ENCODE measurements at regions not wholly inside any gene's neighbourhood (a gene's known extent, or its start where the extent isn't known, plus 50 kb on each side); places are given as distances from the start of the nearest gene placed in this dataset.

- TF ChIP-seq, protein P1, sequence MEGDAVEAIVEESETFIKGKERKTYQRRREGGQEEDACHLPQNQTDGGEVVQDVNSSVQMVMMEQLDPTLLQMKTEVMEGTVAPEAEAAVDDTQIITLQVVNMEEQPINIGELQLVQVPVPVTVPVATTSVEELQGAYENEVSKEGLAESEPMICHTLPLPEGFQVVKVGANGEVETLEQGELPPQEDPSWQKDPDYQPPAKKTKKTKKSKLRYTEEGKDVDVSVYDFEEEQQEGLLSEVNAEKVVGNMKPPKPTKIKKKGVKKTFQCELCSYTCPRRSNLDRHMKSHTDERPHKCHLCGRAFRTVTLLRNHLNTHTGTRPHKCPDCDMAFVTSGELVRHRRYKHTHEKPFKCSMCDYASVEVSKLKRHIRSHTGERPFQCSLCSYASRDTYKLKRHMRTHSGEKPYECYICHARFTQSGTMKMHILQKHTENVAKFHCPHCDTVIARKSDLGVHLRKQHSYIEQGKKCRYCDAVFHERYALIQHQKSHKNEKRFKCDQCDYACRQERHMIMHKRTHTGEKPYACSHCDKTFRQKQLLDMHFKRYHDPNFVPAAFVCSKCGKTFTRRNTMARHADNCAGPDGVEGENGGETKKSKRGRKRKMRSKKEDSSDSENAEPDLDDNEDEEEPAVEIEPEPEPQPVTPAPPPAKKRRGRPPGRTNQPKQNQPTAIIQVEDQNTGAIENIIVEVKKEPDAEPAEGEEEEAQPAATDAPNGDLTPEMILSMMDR (IDR thresholded peaks at IDR 0.05; ENCODE audit: low read depth, low read length), result no peak
- H3K4me3 ChIP-seq (ENCODE audit: low read depth, low read length), result no peak overlapping the region
Observed at GRCh38 chr11:59271247-59271755, 58.6 kb upstream of the MPEG1 start.

GRCh38 chr11:59267736-59268475 is 55.2 kb upstream of the MPEG1 start:
- no peak overlapping the region for H3K4me3 ChIP-seq (ENCODE audit: low read depth, low read length)
- TF ChIP-seq, protein P1 (IDR thresholded peaks at IDR 0.05; ENCODE audit: low read depth, low read length), result no peak

- TF ChIP-seq, protein P1 (IDR thresholded peaks at IDR 0.05; ENCODE audit: low read depth, low read length), result no peak
- H3K4me3 ChIP-seq (ENCODE audit: low read depth, low read length), result no peak overlapping the region
Observed at GRCh38 chr11:59267196-59267595, 54.5 kb upstream of the MPEG1 start.

DNA sequence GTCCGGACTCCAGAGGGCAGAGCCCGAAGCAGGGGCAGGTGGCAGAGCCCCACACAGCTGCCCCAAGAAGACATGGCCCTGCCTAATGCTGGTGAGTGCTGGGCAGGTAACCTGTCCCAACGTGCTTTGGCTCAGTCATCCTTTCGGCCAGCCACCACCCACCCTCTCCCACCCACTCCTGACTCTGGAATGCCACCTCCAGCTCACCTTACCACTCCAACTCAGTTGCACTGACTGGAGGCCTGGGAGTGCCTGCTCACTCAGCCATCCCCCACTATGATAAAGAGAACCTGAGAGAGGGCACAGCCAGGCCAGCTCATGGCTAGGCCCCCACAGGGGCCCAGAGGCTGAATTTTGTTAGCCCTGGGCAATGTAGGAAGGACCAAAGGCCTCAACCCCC is 53.8 kb upstream of the MPEG1 start:
- TF ChIP-seq, protein P1 (IDR thresholded peaks at IDR 0.05; ENCODE audit: low read depth, low read length), result no peak
- H3K4me3 ChIP-seq (ENCODE audit: low read depth, low read length), result no peak overlapping the region

DNA sequence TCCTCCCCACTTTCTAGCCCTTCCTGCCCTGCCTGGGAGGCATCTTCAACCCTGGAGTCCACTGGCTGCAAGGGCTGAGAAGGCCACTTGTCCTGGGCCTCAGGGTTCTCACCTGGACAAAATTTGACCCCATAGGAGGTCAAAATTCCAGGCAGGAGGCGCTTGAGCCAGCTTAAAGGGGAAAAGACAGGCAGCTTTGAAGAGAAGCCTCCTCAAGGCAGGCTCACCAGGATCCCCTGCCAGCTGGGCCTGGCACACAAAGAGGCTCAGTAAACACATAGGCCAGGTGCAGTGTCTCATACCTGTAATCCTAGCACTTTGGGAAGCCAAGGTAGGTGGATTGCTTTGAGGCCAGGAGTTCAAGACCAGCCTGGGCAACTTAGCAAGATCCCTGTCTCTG is 53.0 kb upstream of the MPEG1 start:
- TF ChIP-seq, protein P1 (IDR thresholded peaks at IDR 0.05; ENCODE audit: low read depth, low read length), result no peak
- H3K4me3 ChIP-seq (ENCODE audit: low read depth, low read length), result no peak overlapping the region

DNA sequence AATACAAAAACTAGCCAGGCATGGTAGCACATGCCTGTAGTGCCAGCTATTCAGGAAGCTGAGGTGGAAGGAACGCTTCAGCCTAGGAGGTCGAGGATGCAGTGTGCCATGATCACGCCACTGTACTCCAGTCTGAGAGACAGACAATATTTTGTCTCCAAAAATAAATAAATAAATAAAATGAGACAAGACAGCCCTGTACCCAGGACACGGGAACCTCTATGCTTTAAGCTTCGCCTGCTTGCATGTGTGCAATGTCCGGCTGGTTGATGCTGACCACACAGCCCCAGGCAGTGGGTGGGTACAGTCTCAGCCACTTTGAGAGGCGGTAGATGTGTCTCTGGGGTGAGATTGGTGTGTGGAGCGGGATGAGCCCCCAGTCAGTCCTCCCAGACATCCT is 52.0 kb upstream of the MPEG1 start:
- TF ChIP-seq, protein P1 (IDR thresholded peaks at IDR 0.05; ENCODE audit: low read depth, low read length), result no peak
- no peak overlapping the region for H3K4me3 ChIP-seq (ENCODE audit: low read depth, low read length)

DNA sequence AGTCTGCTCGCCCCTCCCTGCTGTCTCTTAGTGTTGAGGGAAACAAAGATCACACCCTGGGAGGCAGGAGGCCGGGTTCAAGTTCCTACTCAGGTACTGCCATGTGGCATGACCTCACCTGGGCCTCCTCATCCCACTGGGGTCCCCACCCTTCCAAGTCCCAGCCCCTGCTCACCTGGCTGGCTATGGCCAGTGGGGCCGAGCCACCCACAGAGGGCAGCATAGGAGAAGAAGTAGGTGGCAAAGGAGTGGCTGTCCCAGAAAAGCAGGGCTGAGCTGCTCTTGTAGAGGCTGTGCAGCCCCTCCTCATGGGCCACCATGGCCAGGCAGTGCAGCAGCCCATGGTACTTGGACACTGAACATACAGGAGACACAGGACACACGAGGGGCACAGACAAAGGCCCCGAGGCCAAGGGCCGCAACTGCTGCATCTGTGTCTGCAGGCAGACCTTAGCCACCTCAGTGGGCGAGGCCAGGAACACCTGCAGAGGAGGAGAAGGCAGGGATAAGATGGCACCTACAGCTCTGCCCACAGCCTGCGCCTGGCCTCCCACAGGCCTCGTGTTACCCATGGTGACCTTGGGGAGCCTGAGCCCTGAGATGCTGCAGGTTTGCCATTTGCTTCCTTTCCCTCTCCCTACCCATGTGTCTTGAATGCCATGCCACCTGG is 50.6 kb upstream of the MPEG1 start:
- no peak overlapping the region for H3K4me3 ChIP-seq (ENCODE audit: low read depth, low read length)
- TF ChIP-seq, protein P1 (IDR thresholded peaks at IDR 0.05; ENCODE audit: low read depth, low read length), result no peak
